ENCODE measurements at regions not wholly inside any gene's neighbourhood (a gene's known extent, or its start where the extent isn't known, plus 50 kb on each side); places are given as distances from the start of the nearest gene placed in this dataset.

DNA sequence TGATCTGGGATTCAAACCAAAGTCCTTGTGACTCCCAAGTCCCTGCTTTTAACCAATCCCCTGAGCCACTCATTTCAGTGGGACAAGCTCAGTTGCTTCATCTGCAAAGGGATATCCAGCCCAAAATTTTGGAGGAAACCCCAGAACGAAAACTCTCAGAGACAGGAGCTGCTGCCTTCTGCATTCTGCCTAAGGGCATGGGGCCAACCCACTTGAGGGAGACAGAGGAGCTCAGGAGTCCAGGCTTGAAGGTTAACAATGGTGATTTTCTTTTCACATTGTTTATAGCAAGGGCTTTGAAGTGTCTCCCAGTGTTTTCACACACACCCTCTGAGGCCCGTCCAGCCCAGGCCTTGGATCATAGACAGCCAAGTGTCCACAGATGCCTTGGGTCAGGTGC lies 148.1 kb upstream of the CTTNBP2NL start:
- Histone ChIP-seq H3K36me3 (ENCODE audit: control insufficient read depth in 2 of 2, insufficient read depth in 1 of 2, low read length in 2 of 2) (no peaks in the 10 kb centered on the region), H3K27ac (ENCODE audit: extremely low read depth, low read depth, low read length) (no peak overlapping the region), H3K4me3 (ENCODE audit: low read depth, low read length) (no peak overlapping the region), H3K4me1 (ENCODE audit: control insufficient read depth, insufficient read depth, low read length) (no peaks in the 10 kb centered on the region), H3K9me3 (ENCODE audit: control insufficient read depth, insufficient read depth, low read depth, low read length) (no peaks in the 10 kb centered on the region)
- CTCF ChIA-PET, result no interaction called here
- TF ChIP-seq PATZ1 (tag by site-specific recombination; IDR thresholded peaks at IDR 0.05) (no peak), ZNF555 (tag by site-specific recombination; conservative IDR thresholded peaks at IDR 0.05) (no peak), ZIC2 (tag by site-specific recombination; IDR thresholded peaks at IDR 0.05) (no peak), ZNF274 (IDR thresholded peaks at IDR 0.05; ENCODE audit: low read length) (no peak), ZNF274 (tag by site-specific recombination; IDR thresholded peaks at IDR 0.05; ENCODE audit: borderline replicate concordance) (no peak), ZNF174 (tag by site-specific recombination; IDR thresholded peaks at IDR 0.05) (no peak), ZNF239 (tag by site-specific recombination; IDR thresholded peaks at IDR 0.05) (no peak), ZNF211 (tag by site-specific recombination; IDR thresholded peaks at IDR 0.05; ENCODE audit: low read depth) (no peak), ZBTB48 (tag by site-specific recombination; IDR thresholded peaks at IDR 0.05) (no peak), ZBTB49 (tag by site-specific recombination; IDR thresholded peaks at IDR 0.05; ENCODE audit: low read depth) (no peak), ZNF791 (tag by site-specific recombination; IDR thresholded peaks at IDR 0.05) (no peak), ZNF302 (tag by site-specific recombination; IDR thresholded peaks at IDR 0.05; ENCODE audit: low read depth) (no peak), ZNF660 (tag by site-specific recombination; IDR thresholded peaks at IDR 0.05) (no peak)
- TF ChIP-seq, protein P1, sequence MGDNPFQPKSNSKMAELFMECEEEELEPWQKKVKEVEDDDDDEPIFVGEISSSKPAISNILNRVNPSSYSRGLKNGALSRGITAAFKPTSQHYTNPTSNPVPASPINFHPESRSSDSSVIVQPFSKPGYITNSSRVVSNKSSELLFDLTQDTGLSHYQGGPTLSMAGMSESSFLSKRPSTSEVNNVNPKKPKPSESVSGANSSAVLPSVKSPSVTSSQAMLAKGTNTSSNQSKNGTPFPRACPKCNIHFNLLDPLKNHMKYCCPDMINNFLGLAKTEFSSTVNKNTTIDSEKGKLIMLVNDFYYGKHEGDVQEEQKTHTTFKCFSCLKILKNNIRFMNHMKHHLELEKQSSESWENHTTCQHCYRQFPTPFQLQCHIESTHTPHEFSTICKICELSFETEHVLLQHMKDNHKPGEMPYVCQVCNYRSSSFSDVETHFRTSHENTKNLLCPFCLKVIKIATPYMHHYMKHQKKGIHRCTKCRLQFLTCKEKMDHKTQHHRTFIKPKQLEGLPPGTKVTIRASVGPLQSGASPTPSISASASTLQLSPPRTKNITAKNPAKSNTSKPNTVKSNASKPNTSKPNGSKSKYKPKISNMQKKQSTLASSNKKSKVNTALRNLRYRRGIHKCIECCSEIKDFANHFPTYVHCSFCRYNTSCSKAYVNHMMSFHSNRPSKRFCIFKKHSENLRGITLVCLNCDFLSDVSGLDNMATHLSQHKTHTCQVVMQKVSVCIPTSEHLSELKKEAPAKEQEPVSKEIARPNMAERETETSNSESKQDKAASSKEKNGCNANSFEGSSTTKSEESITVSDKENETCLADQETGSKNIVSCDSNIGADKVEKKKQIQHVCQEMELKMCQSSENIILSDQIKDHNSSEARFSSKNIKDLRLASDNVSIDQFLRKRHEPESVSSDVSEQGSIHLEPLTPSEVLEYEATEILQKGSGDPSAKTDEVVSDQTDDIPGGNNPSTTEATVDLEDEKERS (tag by site-specific recombination; IDR thresholded peaks at IDR 0.05), result no peak
- POLR2A ChIA-PET, result no interaction called here

DNA sequence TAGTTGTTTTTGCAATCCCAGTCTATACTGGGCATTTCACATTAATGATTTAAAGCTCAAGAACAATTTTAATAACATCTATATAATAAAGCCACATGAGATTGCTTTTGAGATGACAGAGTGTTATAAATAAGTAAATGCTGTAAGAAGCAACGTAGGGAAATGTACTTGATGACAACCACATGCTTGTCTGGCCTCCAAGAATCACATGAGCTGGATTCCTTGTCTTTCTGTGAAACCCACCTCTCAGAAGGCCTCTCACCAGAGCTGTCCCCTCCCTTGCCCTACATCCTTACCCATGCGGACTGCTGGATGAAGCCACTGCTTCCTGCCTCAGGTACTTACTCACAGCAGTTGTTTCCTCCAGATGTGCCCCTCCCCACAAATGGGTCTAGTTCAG lies 145.1 kb upstream of the CTTNBP2NL start:
- H3K36me3 ChIP-seq (ENCODE audit: control insufficient read depth in 2 of 2, insufficient read depth in 1 of 2, low read length in 2 of 2), result no peaks in the 10 kb centered on the region
- TF ChIP-seq ZNF140 (tag by site-specific recombination; IDR thresholded peaks at IDR 0.05) (no peak), TCF7L2 (IDR thresholded peaks at IDR 0.05; ENCODE audit: borderline replicate concordance, low read depth, low read length) (no peak), ZNF350 (tag by site-specific recombination; IDR thresholded peaks at IDR 0.05) (no peak), ZBTB7A (tag by site-specific recombination; IDR thresholded peaks at IDR 0.05; ENCODE audit: low read depth) (no peak), HOXC10 (CRISPR knock-in tag; IDR thresholded peaks at IDR 0.05) (no peak)
- TF ChIP-seq, protein P2, sequence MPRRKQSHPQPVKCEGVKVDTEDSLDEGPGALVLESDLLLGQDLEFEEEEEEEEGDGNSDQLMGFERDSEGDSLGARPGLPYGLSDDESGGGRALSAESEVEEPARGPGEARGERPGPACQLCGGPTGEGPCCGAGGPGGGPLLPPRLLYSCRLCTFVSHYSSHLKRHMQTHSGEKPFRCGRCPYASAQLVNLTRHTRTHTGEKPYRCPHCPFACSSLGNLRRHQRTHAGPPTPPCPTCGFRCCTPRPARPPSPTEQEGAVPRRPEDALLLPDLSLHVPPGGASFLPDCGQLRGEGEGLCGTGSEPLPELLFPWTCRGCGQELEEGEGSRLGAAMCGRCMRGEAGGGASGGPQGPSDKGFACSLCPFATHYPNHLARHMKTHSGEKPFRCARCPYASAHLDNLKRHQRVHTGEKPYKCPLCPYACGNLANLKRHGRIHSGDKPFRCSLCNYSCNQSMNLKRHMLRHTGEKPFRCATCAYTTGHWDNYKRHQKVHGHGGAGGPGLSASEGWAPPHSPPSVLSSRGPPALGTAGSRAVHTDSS (tag by site-specific recombination; IDR thresholded peaks at IDR 0.05), result no peak
- no peaks in the 10 kb centered on the region for H3K4me1 ChIP-seq (ENCODE audit: control insufficient read depth, insufficient read depth, low read length)
- ChIA-PET CTCF (no interaction called here), POLR2A (no interaction called here)
- no peaks in the 10 kb centered on the region for H3K9me3 ChIP-seq (ENCODE audit: control insufficient read depth, insufficient read depth, low read depth, low read length)
- no peak overlapping the region for H3K27ac ChIP-seq (ENCODE audit: extremely low read depth, low read depth, low read length)
- H3K4me3 ChIP-seq (ENCODE audit: low read depth, low read length), result no peak overlapping the region

All from HEK293 (cell line).